ENCODE measurements at regions not wholly inside any gene's neighbourhood (a gene's known extent, or its start where the extent isn't known, plus 50 kb on each side); places are given as distances from the start of the nearest gene placed in this dataset.
"Not testable (repeated sequence)": the region's sequence is repeated elsewhere in the genome, so short reads cannot be mapped to it uniquely, and the experiment has no call there.

- ATAC-seq, result peak in 1 of 2 donors; percentile 48
- WGBS, result 92% methylated on average over 13 of the region's 13 CpGs
These were observed 78.4 kb downstream of the DISP1 start for GRCh38 chr1:222893255-222893654.

GRCh38 chr1:222894331-222894730 lies 79.5 kb downstream of the DISP1 start:
- ATAC-seq (no peak), DNase-seq (peak in 1 of 3 donors; percentile 41)
- intact Hi-C loops (cut with DNase I), result no loop called here
- 98% methylated on average over 11 of the region's 11 CpGs for WGBS
- no peak overlapping the region for H3K4me3 ChIP-seq (ENCODE audit: low read length)
- no peaks in the 10 kb centered on the region for H3K4me1 ChIP-seq (ENCODE audit: control insufficient read depth, insufficient read depth, low read length)
- no peaks in the 10 kb centered on the region for H3K27me3 ChIP-seq (ENCODE audit: control insufficient read depth, insufficient read depth)
- H3K9me3 ChIP-seq (ENCODE audit: control insufficient read depth, low read length), result no peaks in the 10 kb centered on the region
- no peak overlapping the region for H3K27ac ChIP-seq (ENCODE audit: low read length)

More at GRCh38 chr1:222893255-222893654, 78.4 kb downstream of the DISP1 start:
- intact Hi-C loops (cut with DNase I), result no loop called here
- Histone ChIP-seq H3K27me3 (ENCODE audit: control insufficient read depth, insufficient read depth) (no peaks in the 10 kb centered on the region), H3K9me3 (ENCODE audit: control insufficient read depth, low read length) (no peaks in the 10 kb centered on the region), H3K4me1 (ENCODE audit: control insufficient read depth, insufficient read depth, low read length) (no peaks in the 10 kb centered on the region), H3K4me3 (ENCODE audit: low read length) (no peak overlapping the region), H3K27ac (ENCODE audit: low read length) (no peak overlapping the region)
- DNase-seq, result peak in 2 of 3 donors; percentile 35 to 46

- Histone ChIP-seq H3K27ac (ENCODE audit: low read length) (no peak overlapping the region), H3K9me3 (ENCODE audit: control insufficient read depth, low read length) (no peaks in the 10 kb centered on the region), H3K4me3 (ENCODE audit: low read length) (peak overlapping the region; percentile 49), H3K27me3 (ENCODE audit: control insufficient read depth, insufficient read depth) (no peaks in the 10 kb centered on the region), H3K4me1 (ENCODE audit: control insufficient read depth, insufficient read depth, low read length) (no peaks in the 10 kb centered on the region)
- ATAC-seq (no peak), DNase-seq (no peak)
- 78% methylated on average over 3 of the region's 3 CpGs for WGBS
- intact Hi-C loops (cut with DNase I), result no loop called here
These were observed 82.0 kb downstream of the DISP1 start for GRCh38 chr1:222896630-222897526.

GRCh38 chr1:222897527-222898190 lies 82.8 kb downstream of the DISP1 start:
- no peaks in the 10 kb centered on the region for H3K27me3 ChIP-seq (ENCODE audit: control insufficient read depth, insufficient read depth)
- H3K4me1 ChIP-seq (ENCODE audit: control insufficient read depth, insufficient read depth, low read length), result no peaks in the 10 kb centered on the region
- no peak for ATAC-seq
- H3K4me3 ChIP-seq (ENCODE audit: low read length), result peak overlapping the region; percentile 49
- no peak for DNase-seq
- intact Hi-C loops (cut with DNase I), result no loop called here
- 21% methylated on average over 4 of the region's 4 CpGs for WGBS
- H3K9me3 ChIP-seq (ENCODE audit: control insufficient read depth, low read length), result no peaks in the 10 kb centered on the region
- no peak overlapping the region for H3K27ac ChIP-seq (ENCODE audit: low read length)

- Histone ChIP-seq H3K4me1 (ENCODE audit: control insufficient read depth, insufficient read depth, low read length) (no peaks in the 10 kb centered on the region), H3K9me3 (ENCODE audit: control insufficient read depth, low read length) (no peaks in the 10 kb centered on the region), H3K27me3 (ENCODE audit: control insufficient read depth, insufficient read depth) (no peaks in the 10 kb centered on the region), H3K4me3 (ENCODE audit: low read length) (peak overlapping the region; percentile 49), H3K27ac (ENCODE audit: low read length) (no peak overlapping the region)
- ATAC-seq (no peak), DNase-seq (no peak)
- intact Hi-C loops (cut with DNase I), result no loop called here
- 33% methylated on average over 1 of the region's 1 CpG for WGBS
These were observed 83.3 kb downstream of the DISP1 start for GRCh38 chr1:222898191-222898527.

GRCh38 chr1:222899471-222899870 lies 84.6 kb downstream of the DISP1 start:
- no peak for ATAC-seq

GRCh38 chr1:222904451-222904850 lies 89.6 kb downstream of the DISP1 start:
- H3K4me1 ChIP-seq (ENCODE audit: control insufficient read depth, insufficient read depth, low read length), result no peaks in the 10 kb centered on the region
- WGBS, result 98% methylated on average over 6 of the region's 6 CpGs
- H3K27ac ChIP-seq (ENCODE audit: low read length), result no peak overlapping the region
- H3K27me3 ChIP-seq (ENCODE audit: control insufficient read depth, insufficient read depth), result no peaks in the 10 kb centered on the region
- H3K4me3 ChIP-seq (ENCODE audit: low read length), result no peak overlapping the region
- no peaks in the 10 kb centered on the region for H3K9me3 ChIP-seq (ENCODE audit: control insufficient read depth, low read length)
- DNase-seq (no peak), ATAC-seq (no peak)
- intact Hi-C loops (cut with DNase I), result no loop called here

More at GRCh38 chr1:222899471-222899870, 84.6 kb downstream of the DISP1 start:
- Histone ChIP-seq H3K27ac (ENCODE audit: low read length) (no peak overlapping the region), H3K9me3 (ENCODE audit: control insufficient read depth, low read length) (no peaks in the 10 kb centered on the region), H3K27me3 (ENCODE audit: control insufficient read depth, insufficient read depth) (no peaks in the 10 kb centered on the region), H3K4me1 (ENCODE audit: control insufficient read depth, insufficient read depth, low read length) (no peaks in the 10 kb centered on the region), H3K4me3 (ENCODE audit: low read length) (no peak overlapping the region)
- 80% methylated on average over 4 of the region's 4 CpGs for WGBS
- no peak for DNase-seq
- intact Hi-C loops (cut with DNase I), result no loop called here

GRCh38 chr1:222905151-222905550 lies 90.3 kb downstream of the DISP1 start:
- 98% methylated on average over 3 of the region's 3 CpGs for WGBS
- peaks cover 2% of the 10 kb centered on the region for H3K4me1 ChIP-seq (ENCODE audit: control insufficient read depth, insufficient read depth, low read length)
- DNase-seq (no peak), ATAC-seq (no peak)
- H3K27me3 ChIP-seq (ENCODE audit: control insufficient read depth, insufficient read depth), result no peaks in the 10 kb centered on the region
- no peaks in the 10 kb centered on the region for H3K9me3 ChIP-seq (ENCODE audit: control insufficient read depth, low read length)
- intact Hi-C loops (cut with DNase I), result no loop called here
- no peak overlapping the region for H3K4me3 ChIP-seq (ENCODE audit: low read length)
- no peak overlapping the region for H3K27ac ChIP-seq (ENCODE audit: low read length)

- intact Hi-C loops (cut with DNase I); H3K4me1 ChIP-seq (ENCODE audit: control insufficient read depth, insufficient read depth, low read length): not testable (repeated sequence)
- 91% methylated on average over 11 of the region's 11 CpGs for WGBS
These were observed 91.5 kb downstream of the DISP1 start for GRCh38 chr1:222906271-222906739.

GRCh38 chr1:222909586-222909985 lies 94.7 kb downstream of the DISP1 start:
- DNase-seq (peak; percentile 38 to 62 (median 44)), ATAC-seq (peak; percentile 64 to 79)
- Histone ChIP-seq H3K27ac (ENCODE audit: low read length) (no peak overlapping the region), H3K9me3 (ENCODE audit: control insufficient read depth, low read length) (no peaks in the 10 kb centered on the region), H3K27me3 (ENCODE audit: control insufficient read depth, insufficient read depth) (no peaks in the 10 kb centered on the region), H3K4me1 (ENCODE audit: control insufficient read depth, insufficient read depth, low read length) (peaks cover 2% of the 10 kb centered on the region), H3K4me3 (ENCODE audit: low read length) (no peak overlapping the region)
- intact Hi-C loops (cut with DNase I), result no loop called here
- 31% methylated on average over 4 of the region's 4 CpGs for WGBS

More at GRCh38 chr1:222906271-222906739, 91.5 kb downstream of the DISP1 start:
- H3K27me3 ChIP-seq (ENCODE audit: control insufficient read depth, insufficient read depth); H3K4me3 ChIP-seq (ENCODE audit: low read length); ATAC-seq; DNase-seq; H3K9me3 ChIP-seq (ENCODE audit: control insufficient read depth, low read length); H3K27ac ChIP-seq (ENCODE audit: low read length): not testable (repeated sequence)

- no peak overlapping the region for H3K27ac ChIP-seq (ENCODE audit: low read length)
- H3K27me3 ChIP-seq (ENCODE audit: control insufficient read depth, insufficient read depth), result no peaks in the 10 kb centered on the region
- peaks cover 2% of the 10 kb centered on the region for H3K4me1 ChIP-seq (ENCODE audit: control insufficient read depth, insufficient read depth, low read length)
- no peaks in the 10 kb centered on the region for H3K9me3 ChIP-seq (ENCODE audit: control insufficient read depth, low read length)
- ATAC-seq (no peak), DNase-seq (no peak)
- intact Hi-C loops (cut with DNase I), result no loop called here
- no peak overlapping the region for H3K4me3 ChIP-seq (ENCODE audit: low read length)
These were observed 95.9 kb downstream of the DISP1 start for GRCh38 chr1:222910699-222911098.

Data from right cardiac atrium (tissue), 5 donors.